Mesodermal cell (in vitro differentiated cells): ENCODE measurements at regions not wholly inside any gene's neighbourhood (a gene's known extent, or its start where the extent isn't known, plus 50 kb on each side); places are given as distances from the start of the nearest gene placed in this dataset.

Source experiments
- H3K27ac ChIP-seq: 2 replicates; pipeline ENCODE4 v1.7.0; 2013; ENCODE audit warnings: mild to moderate bottlenecking, low read depth, low read length, moderate library complexity; ENCODE audit not compliant: severe bottlenecking
- H3K36me3 ChIP-seq: 2 replicates; pipeline ENCODE4 v1.7.1; 2013; ENCODE audit warnings: mild to moderate bottlenecking, low read length, moderate library complexity; ENCODE audit not compliant: control insufficient read depth, insufficient read depth
- H3K4me1 ChIP-seq: one replicate; pipeline ENCODE4 v1.7.1; 2013; ENCODE audit warnings: mild to moderate bottlenecking, low read length; ENCODE audit not compliant: insufficient read depth, control insufficient read depth, poor library complexity, severe bottlenecking
- H3K4me3 ChIP-seq: 2 replicates; pipeline ENCODE4 v1.7.0; 2013; ENCODE audit warnings: low read length, control low read depth, mild to moderate bottlenecking; ENCODE audit not compliant: insufficient read depth, poor library complexity, severe bottlenecking; ENCODE audit errors: extremely low read depth
- H3K9me3 ChIP-seq: 2 replicates; pipeline ENCODE4 v1.7.1; 2013; ENCODE audit warnings: mild to moderate bottlenecking, low read length, moderate library complexity; ENCODE audit not compliant: control insufficient read depth
- WGBS, 2 experiments: methylation state at CpG; one replicate each; pipeline ENCODE4 v1.1.5; 2013; ENCODE audit warnings: missing lambda C conversion rate in 2 of 2; ENCODE audit not compliant: insufficient coverage in 2 of 2; 5-methylcytosine and 5-hydroxymethylcytosine counted together

- H3K4me3 ChIP-seq = no peak overlapping the region
- WGBS, 2 experiments = 70% methylated on average over 1 of the region's 3 CpGs; no CpG with 5 or more reads in 1 of the 2 experiments
- H3K4me1 ChIP-seq = no peaks in the 10 kb centered on the region
- no peak overlapping the region for H3K27ac ChIP-seq
- H3K36me3 ChIP-seq = no peaks in the 10 kb centered on the region
- H3K9me3 ChIP-seq = no peaks in the 10 kb centered on the region
These were observed 352.4 kb downstream of the GRIA2 start for GRCh38 chr4:157572951-157573350.

- Histone ChIP-seq H3K27ac (no peak overlapping the region), H3K4me1 (no peaks in the 10 kb centered on the region), H3K4me3 (no peak overlapping the region), H3K36me3 (no peaks in the 10 kb centered on the region), H3K9me3 (no peaks in the 10 kb centered on the region)
- WGBS, 2 experiments = no CpG with 5 or more reads among the region's 2 CpGs
These were observed 351.8 kb downstream of the GRIA2 start for GRCh38 chr4:157572284-157572683.

DNA sequence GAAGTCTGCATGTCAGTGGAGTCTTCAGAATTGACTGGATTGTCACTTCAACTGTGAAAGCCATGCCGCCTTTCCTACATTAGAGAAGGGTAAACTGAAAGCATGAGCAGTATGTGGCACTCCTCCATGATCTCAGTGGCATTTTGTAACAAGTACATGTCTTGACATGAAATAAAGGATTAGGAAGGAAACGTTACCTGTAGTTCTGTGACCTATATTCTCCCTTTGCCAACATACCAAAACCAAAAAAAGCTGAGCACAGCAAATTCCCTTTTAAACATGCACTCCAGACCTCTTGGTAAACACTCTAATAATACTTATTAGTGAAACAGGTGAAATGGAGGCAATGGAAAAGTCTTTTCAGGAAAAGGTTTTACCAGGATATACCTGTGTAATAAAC, 344.2 kb downstream of the GRIA2 start:
- Histone ChIP-seq H3K4me1 (no peaks in the 10 kb centered on the region), H3K9me3 (no peaks in the 10 kb centered on the region), H3K36me3 (no peaks in the 10 kb centered on the region), H3K4me3 (no peak overlapping the region), H3K27ac (no peak overlapping the region)
- 57 to 67% methylated on average over 1 of the region's 2 CpGs for whole genome bisulfite sequencing, 2 experiments

DNA sequence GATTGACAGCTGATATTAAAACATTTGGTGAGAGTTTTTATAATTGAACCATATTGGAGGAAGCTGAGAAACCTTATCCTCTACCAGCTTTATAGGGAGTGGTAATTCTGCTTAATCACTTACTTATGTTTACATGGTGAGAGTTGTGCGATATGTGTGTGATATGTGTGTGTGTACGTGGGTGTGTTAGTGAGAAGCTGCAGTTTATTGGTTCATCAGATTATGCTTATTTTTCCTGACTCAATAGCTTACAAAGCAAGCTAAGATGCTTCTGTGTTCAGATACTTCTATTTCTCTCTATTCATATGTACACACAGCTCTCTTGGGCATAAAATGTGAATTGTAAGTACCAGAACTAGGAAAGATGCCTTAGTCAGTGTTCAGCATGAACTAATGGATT, 343.7 kb downstream of the GRIA2 start:
- H3K27ac ChIP-seq = no peak overlapping the region
- no peaks in the 10 kb centered on the region for H3K9me3 ChIP-seq
- H3K4me1 ChIP-seq = no peaks in the 10 kb centered on the region
- no CpG with 5 or more reads among the region's 2 CpGs for WGBS, 2 experiments
- no peaks in the 10 kb centered on the region for H3K36me3 ChIP-seq
- H3K4me3 ChIP-seq = no peak overlapping the region

- Histone ChIP-seq H3K36me3 (no peaks in the 10 kb centered on the region), H3K27ac (no peak overlapping the region), H3K4me3 (no peak overlapping the region), H3K4me1 (no peaks in the 10 kb centered on the region), H3K9me3 (no peaks in the 10 kb centered on the region)
- 70 to 78% methylated on average over 2 of the region's 2 CpGs for WGBS, 2 experiments
These were observed 337.5 kb downstream of the GRIA2 start for GRCh38 chr4:157558016-157558415.

GRCh38 chr4:157550028-157550427, 329.5 kb downstream of the GRIA2 start:
- 67 to 82% methylated on average over 1 to 3 of the region's 5 CpGs for WGBS, 2 experiments
- Histone ChIP-seq H3K4me1 (no peaks in the 10 kb centered on the region), H3K9me3 (no peaks in the 10 kb centered on the region), H3K36me3 (no peaks in the 10 kb centered on the region), H3K4me3 (no peak overlapping the region), H3K27ac (no peak overlapping the region)

DNA sequence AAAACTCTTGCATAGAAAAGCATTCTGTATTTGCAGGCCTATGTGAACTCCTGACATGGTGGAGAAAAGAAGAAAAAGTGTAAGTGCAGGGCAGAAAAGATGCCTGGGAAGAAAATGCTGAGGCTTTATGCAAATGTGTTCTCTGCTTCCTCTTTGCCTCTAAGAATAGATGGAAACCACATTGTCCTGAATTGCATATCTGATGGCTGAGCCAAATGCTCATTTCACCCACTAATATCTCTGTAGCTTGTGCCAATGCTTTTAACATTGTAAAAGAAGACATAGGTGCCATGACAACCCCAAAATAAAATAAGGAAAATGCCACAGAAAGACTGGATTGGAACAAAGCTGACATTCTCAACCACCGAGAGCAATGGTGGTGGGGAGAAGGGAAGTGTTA, 307.4 kb downstream of the GRIA2 start:
- no peaks in the 10 kb centered on the region for H3K4me1 ChIP-seq
- H3K36me3 ChIP-seq = no peaks in the 10 kb centered on the region
- no peak overlapping the region for H3K4me3 ChIP-seq
- 80 to 90% methylated on average over 1 of the region's 1 CpG for whole genome bisulfite sequencing, 2 experiments
- H3K9me3 ChIP-seq = peaks cover 18% of the 10 kb centered on the region
- no peak overlapping the region for H3K27ac ChIP-seq

DNA sequence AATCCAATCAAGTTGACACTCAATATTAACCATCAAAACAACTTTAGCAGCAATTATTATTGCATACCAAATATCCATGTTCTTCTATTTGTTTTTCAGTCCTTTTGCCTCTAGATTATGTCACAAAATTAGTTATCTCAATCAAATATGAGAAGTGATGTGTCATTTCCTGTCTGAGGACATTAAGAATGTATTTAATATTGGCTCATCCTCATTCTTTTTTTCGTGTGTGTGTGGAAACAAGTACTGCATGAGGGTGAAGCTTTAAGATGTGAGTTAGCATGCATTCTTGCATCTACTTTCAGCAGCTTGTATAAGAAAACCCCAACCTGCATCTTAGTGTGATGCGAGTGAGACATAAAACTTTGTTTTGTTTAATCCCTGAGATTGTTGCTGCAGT, 301.4 kb downstream of the GRIA2 start:
- no CpG with 5 or more reads among the region's 2 CpGs for WGBS, 2 experiments
- H3K4me1 ChIP-seq = no peaks in the 10 kb centered on the region
- peaks cover 4% of the 10 kb centered on the region for H3K9me3 ChIP-seq
- no peak overlapping the region for H3K4me3 ChIP-seq
- H3K27ac ChIP-seq = no peak overlapping the region
- no peaks in the 10 kb centered on the region for H3K36me3 ChIP-seq

DNA sequence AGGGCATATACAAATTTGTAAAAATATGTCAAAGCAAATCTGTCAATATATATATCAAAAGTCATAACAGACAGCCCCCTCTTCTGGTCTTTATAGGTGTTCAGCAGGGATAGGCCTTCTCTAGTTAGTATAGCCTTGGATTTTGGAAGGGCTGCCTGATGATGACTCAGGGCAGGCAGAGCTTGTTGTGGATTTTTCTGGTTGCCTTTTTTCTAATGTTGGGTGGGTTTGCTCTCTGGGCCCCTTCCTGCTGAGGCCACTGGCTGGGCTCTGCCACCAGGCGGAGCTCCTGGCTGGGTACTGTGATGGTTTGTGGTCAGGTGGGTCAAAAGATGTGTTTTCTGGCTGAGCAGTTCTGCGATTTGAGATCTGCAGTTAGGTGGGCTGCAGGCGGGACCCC, 294.2 kb downstream of the GRIA2 start:
- no peak overlapping the region for H3K27ac ChIP-seq
- 69 to 75% methylated on average over 2 to 3 of the region's 3 CpGs for WGBS, 2 experiments
- H3K9me3 ChIP-seq = no peaks in the 10 kb centered on the region
- H3K36me3 ChIP-seq = no peaks in the 10 kb centered on the region
- H3K4me1 ChIP-seq = no peaks in the 10 kb centered on the region
- H3K4me3 ChIP-seq = no peak overlapping the region

DNA sequence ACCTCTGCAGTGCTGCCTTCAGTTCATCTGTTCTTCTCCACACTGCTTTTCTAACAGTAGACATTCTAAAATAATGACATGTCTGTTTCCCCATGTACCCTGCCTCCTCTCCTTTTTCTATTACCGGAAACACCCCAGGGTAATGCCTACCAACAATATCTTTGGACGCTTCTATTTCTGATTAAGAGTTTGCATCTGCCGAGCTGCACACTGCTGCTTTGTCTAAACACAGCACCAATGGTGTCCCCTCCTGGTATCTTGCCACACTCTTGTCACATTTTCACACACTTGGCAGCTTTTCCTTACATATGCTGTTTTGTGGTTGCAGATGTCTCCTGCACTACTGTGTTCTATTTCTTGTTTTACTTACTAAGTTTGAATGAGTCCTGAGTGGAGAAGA, 288.8 kb downstream of the GRIA2 start:
- Histone ChIP-seq H3K4me3 (no peak overlapping the region), H3K36me3 (no peaks in the 10 kb centered on the region), H3K27ac (no peak overlapping the region), H3K4me1 (no peaks in the 10 kb centered on the region), H3K9me3 (no peaks in the 10 kb centered on the region)
- WGBS, 2 experiments = 91 to 94% methylated on average over 3 of the region's 3 CpGs

- H3K4me1 ChIP-seq = no peaks in the 10 kb centered on the region
- no peak overlapping the region for H3K4me3 ChIP-seq
- H3K9me3 ChIP-seq = no peaks in the 10 kb centered on the region
- H3K36me3 ChIP-seq = no peaks in the 10 kb centered on the region
- no peak overlapping the region for H3K27ac ChIP-seq
- WGBS, 2 experiments = no CpG with 5 or more reads among the region's 2 CpGs
These were observed 282.1 kb downstream of the GRIA2 start for GRCh38 chr4:157502656-157503055.

DNA sequence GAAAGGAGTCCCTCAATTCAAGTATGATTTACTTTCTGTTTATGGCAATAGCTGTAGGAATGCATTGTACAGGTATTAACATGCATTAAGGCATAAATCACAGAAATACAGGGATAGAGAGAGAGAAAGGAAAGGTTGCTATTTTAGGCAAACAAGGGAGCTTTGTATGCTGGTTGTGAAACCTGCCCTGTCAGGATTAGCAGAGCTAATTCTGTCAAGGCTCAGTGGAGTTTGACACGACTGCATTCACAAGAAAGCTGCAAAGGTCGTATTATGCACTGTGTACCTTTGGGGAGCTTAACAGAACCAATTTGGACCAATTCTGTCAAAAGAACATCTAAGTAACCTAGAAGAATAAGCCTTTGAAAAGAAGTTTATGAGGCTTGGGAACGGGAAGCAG, 239.3 kb downstream of the GRIA2 start:
- WGBS, 2 experiments = 69 to 80% methylated on average over 2 to 3 of the region's 3 CpGs
- no peak overlapping the region for H3K27ac ChIP-seq
- H3K4me3 ChIP-seq = no peak overlapping the region
- no peaks in the 10 kb centered on the region for H3K36me3 ChIP-seq
- no peaks in the 10 kb centered on the region for H3K4me1 ChIP-seq
- H3K9me3 ChIP-seq = no peaks in the 10 kb centered on the region
